ENCODE measurements at regions not wholly inside any gene's neighbourhood (a gene's known extent, or its start where the extent isn't known, plus 50 kb on each side); places are given as distances from the start of the nearest gene placed in this dataset.

DNA sequence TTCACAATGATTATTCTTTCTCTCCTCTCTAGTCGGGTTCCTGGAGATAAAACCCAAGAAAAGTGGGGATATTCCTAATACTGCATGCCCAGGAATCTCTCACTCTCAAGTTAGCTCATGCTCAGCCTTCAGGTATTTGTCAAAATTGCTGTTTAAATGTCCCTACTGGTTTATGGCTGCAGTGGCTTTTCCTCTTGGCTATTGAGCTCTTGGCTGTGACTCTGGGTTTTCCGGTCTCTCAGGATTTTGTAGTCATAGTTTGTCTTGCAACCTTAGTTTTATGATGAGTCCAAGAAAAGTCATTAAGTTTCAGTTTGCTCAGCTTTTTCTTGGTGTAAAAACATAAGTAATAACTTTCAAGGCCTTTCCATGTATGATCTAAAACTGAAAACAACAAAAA is 820.7 kb upstream of the HS6ST1 start:
- DNase-seq = no peak

DNA sequence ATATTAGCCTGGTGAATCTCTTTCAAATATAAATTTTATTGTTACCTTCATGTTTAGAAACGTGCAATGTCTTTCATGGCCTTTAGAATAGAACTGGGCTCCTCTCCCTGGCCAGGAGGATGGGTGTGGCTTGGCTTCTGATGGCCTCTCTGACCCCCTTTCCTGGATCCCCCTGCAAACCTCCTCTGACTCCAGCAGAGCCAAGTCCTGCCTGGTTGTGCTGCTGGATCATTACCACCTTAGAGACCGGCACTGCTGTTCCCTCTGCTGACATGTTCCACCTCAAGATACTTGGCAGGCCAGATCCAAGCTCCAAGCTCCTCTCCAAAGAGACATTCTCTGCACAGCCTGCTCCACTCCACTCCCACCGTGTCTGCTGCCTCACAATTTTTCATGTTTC is 823.8 kb upstream of the HS6ST1 start:
- DNase-seq = no peak

DNA sequence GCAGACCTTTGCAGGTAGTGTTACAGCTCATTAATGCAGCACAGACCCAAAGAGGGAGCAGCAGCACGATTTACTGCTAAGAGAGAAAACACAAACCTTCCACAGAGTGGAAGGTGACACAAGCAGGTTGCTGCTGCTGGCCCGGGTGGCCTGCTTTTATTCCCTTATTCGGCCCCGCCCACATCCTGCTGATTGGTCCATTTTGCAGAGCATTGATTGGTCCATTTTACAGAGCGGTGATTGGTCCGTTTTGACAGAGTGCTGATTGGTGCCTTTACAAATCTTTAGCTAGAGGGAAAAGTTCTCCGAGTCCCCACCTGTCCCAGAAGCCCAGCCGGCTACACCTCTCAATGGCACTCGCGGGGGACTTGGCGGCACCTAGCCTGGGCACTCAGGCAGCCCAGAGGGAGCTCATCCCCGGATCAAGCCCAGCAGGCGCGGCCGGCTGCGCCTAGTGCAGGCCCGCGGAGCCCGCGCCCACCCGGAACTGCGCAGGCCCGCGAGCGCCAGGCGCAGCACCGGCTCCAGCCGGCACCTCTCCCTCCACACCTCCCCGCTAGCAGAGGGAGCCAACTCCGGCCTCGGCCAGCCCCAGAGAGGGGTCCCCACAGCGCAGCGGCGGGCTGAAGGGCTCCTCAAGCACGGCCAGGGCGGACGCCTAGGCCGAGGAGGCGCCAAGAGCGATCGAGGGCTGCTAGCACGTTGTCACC is 825.6 kb upstream of the HS6ST1 start:
- no peak for DNase-seq

DNA sequence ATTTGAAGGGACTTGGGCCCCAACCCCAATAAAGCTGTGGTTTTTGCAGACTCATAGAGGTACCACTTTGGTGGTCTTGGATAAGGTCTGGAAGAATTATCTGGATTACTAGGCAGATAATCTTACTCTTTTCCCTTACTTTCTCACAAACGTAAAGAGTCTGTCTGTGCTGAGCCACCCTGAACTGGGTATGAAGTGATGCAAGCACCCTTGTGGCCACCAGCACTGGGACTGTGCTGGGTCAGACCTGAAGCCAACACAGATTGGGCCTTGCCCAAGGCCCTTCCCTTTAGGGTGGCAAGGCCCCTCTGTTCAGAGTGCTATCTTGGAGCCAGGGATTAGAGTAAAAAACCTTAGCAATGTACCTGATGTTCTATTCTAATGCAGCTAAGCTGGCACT is 827.0 kb upstream of the RAB6C start:
- no peak for DNase-seq

DNA sequence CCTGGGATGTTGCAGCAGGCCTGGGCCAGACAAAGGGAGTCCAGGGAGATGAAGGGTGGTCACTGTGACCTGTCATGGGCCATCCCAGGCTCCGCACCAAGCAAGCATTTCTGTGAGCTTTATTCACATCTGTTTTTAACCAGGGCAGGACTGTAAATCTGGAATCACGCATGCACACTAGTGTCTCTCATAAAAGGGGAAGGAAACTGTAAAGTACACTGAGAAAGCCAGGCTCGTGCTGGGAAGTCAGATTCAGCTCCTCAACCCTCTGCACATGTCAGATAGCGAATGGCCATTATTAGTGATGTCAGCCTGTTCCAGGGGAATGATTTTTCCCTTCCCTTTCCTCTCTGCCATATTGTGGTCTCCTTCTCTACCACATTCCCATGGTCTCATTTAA is 818.6 kb upstream of the RAB6C start:
- no peak for DNase-seq

DNA sequence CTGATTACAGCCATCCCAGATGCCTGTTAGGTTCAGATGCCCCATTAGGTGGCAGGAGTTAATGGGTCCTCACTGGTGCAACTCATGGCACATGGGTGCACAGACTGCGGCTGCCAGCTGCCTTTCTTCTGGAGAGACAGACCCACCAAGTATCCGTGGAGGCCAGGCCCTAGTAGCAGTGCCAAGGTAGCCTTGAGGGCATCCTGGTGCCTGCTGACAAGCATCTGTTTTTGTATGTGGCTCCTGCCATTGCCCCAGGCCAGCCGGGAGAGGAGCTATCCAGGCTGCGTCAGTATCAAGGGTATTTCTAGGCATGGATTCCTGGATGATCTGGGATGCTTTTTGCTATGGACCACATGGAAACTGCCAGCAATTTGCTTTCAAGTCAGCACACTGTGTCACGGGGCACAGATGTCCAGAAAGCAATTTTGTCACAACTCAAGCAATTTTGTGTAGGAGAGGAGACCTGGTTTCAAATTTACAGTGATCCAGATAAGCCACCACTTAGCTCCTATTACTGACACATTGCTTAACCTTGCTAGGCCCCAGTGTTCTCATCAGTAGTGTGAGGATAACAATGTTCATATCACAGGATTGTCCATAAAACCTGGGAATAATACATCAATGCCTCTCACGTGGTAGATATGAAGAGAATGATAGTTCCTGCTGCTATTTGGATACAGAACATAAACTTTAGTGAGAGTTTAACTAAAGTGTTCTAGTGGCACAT is 815.1 kb upstream of the RAB6C start:
- DNase-seq = no peak

DNA sequence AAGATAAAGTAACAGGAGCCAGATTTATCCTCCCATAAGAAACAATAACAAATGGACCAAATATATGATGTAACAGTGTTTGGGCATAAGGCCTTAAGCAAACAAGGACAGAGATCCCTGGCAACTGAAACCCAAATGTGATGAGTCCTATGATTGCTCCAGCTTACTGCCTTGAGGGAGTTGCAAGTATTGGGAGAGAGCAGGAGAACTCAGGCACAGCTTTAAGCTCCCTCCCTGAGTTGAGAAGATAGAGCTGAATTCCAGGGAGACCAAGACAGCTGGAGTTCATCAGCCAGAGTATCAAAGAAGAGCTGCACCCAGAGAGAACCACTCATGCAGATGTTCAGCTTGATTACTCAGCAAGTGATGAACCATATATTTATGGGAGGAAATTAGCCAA is 814.5 kb upstream of the RAB6C start:
- DNase-seq = no peak

DNA sequence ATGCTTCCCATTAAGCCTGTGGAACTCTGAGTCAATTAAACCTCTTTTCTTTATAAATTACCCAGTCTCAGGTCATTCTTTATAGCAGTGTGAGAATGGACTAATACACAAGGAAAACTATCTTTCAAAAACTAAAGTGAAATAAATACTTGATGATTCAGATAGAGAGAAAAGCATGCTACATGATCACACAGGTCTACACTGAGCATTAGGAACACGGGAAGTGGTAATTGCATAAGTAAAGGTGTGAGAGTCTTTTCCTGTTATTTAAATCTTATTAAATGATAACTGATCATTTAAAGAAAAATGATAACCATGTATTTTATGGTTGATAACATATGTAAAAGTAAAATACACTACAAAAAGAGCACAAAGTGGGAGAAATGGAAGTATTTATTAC is 812.0 kb upstream of the RAB6C start:
- DNase-seq = no peak

DNA sequence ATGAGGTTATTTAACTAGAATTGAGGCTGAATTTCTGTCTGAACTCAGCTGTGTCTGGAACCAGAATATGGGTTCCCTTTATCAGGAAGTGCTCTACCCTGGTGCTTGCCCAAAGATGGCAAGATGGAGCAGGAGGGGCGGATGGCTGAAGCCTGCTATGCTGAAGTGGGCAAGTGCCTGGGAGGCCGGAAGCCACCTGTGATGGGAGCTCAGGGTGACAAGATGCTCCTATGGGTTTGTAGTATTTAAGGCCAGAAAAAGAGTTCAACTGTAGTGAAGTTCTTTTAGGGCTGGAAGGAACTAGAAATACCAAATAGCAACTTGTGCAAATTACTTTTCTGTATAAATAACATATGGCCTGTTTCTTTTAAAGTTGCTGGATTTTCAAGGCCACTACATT is 808.9 kb upstream of the RAB6C start:
- DNase-seq = no peak

DNA sequence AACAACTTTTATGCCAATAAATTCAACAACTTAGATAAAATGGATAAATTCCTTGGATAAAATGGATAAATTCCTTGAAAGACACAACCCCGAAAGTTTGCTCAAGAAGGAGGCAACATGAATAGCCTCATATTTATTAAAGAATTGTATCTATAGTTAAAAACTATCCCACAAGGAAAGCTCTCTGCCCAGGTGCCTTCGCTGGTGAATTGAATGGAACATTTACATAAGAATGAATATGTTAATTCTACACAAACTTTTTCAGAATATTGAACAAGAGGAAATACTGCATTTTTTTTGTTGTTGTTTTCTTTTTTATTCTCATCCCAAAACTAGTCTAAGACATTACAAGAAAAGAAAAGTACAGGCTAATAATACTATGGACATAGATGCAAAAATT is 805.3 kb upstream of the RAB6C start:
- no peak for DNase-seq

DNA sequence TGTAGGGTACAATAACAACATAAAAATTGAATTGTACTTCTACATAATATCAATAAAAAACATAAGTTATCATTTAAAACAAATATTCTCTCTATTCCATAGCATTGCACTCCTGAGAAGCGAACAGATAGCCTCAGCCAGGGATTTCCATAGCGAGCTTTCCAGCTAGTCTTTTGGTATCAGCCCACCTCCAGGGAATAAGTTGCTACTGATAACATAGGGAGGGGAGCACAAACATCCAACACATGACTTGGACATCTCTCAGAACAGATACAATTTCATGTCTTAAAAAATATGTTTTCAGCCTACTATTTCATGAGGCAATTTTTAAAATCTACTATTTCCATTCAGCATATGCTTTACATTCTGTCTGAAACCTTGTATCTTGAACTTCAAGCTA is 804.4 kb upstream of the RAB6C start:
- no peak for DNase-seq

DNA sequence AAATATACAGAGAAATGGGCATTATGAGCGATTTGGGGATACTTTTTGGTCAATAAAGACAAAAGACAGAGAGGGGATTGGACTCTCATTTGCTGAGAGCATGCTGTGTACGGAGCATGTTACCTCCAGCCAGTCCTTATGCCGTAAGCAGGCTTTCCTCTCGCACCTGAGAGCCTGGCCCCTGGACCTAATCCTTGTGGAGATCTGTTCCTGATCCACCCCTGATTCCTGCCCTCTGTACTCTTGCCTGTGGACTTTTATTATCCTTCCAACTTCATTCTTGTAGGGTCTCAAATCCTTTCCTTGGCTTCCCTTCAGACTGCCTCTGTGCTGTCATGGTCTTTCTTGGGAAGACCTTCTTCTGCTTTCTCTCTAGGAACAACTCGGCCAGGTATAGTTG is 803.1 kb upstream of the RAB6C start:
- no peak for DNase-seq

DNA sequence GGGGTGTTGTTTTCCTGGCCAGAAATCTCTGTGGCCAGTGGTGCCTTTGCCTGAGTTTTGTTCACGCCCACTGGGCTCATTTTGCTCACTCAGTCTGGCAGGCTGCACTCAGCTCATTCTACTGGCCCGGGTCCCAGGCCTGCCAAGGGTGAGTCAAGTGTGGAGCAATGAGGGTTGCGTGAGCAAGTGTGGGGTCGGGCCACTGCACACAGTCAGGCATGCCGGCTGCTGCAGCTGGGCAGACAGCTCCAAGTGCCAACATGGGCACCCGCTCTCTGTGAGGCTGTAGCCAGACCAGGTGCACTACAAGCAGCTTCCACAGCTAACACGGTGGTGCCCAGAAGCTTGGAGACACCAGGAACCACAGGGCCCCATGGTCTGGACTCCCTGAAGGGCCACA is 801.1 kb upstream of the RAB6C start:
- DNase-seq = no peak

DNA sequence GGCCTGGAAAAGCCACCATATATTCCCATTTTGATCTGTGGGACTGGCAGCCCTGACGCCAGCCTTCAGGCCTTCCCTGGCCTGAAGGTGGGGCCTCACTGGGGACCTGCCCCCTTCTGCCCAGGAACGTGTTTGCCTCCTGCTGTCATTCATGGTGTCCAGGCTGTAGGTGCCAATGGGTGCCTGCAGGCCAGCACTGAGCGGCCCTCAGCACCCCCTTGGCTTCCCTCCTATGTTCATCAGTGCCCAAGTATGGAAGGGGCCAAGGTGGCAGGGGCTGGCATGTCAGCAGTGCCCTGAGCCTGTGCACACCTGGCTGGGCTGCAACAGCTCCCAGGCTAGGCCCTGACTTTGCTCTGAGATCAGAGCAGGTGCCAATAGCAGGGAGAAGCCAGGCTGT is 800.3 kb upstream of the RAB6C start:
- DNase-seq = no peak

DNA sequence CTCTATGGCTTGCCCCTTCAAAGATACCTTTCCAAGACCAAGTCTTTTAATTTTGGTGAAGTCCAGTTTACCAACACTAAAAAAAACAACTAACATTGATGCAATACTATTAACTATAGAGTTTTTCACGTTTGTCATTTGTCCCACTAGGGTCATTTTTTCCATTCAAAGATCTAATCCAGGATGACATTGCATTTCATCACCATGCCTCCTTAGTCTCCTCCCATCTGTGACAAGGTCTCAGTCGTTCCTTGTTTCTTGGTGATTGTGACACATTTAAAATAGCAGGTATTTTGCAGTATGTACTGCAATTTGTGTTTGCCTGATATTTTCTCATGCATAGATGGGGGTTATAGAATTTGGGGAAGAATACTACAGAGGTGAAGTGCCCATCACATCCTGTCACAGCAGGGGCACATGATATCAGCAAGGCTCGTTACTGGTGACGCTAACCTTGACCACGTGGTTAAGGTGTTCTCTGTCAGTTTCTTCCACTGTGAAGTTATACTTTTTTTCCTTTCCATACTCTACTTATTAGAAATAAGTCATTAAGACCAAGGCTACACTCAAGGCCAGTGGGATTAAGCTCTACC is 799.2 kb upstream of the RAB6C start:
- no peak for DNase-seq

DNA sequence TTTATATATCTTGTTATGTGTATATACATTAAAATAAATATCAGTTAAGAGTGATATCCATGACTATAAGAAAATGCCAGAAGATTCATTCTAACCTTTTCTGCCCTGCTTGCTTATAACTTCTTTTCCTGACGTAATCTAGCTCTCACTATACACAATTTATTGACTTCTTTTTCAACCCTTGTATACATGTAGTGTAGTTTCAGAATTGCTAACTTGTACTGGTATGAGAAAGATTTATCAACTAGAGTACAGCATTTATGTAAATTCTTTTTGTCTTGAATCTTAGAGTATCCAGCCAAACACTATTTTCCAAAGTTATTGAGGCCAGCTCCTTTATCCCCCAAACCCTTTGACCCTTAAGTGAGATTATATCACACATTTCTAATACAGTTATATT is 798.0 kb upstream of the RAB6C start:
- no peak for DNase-seq

DNA sequence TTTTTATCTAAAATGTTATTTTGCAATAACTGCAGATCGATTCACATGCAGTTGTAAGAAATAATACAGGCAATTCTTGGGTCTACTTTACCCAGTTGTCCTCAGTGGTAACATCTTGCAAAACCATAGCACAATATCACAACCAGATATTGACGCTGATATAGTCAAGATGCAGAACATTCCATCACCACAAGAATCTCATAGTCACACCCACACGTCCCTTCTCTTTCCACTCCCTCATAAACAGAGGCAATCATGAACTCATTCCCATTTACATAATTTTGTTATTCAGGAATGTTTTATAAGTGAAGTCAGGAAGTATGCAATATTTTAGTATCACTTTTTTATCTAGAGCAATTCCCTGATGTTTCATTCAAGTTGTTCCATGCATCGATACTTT is 797.5 kb upstream of the RAB6C start:
- DNase-seq = no peak

DNA sequence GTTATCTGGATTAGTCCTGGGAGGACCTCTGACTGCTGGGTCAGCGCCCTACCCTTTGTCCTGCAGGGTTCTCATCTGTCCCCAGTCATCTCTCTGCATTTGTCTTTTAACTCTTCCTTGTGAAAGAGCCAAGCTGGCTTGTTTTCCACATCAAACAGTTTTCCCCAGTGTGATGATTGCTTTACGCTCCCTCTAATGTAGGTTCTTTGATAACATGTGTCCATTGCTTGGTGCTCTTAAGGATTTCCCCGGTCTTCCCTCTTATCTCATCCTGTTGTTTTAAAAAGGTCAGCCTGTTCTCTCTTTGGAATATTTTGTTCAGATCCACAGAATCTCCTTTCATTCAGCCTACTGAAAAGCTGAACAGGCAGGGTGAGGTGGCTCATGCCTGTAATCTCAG is 792.1 kb upstream of the RAB6C start:
- DNase-seq = no peak

DNA sequence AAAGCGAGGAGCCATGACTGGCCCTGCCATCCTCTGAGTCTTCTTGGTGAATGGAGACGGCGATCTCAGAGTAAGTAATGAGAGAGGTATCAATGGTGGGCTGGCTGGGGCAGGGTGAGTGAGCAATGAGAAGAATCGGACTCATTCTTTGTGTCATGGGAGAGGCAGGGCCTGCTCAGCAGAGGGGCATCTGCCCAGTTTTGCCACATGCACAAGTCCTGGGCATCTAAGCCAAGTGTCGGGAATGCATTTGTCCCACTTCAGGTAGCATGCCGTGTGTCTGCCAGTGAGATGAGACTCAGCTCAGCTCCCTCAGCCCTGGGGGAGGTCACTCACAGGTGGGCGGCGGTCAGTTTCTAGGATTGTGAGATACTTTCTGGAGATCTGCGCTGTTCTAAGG is 791.0 kb upstream of the RAB6C start:
- no peak for DNase-seq

DNA sequence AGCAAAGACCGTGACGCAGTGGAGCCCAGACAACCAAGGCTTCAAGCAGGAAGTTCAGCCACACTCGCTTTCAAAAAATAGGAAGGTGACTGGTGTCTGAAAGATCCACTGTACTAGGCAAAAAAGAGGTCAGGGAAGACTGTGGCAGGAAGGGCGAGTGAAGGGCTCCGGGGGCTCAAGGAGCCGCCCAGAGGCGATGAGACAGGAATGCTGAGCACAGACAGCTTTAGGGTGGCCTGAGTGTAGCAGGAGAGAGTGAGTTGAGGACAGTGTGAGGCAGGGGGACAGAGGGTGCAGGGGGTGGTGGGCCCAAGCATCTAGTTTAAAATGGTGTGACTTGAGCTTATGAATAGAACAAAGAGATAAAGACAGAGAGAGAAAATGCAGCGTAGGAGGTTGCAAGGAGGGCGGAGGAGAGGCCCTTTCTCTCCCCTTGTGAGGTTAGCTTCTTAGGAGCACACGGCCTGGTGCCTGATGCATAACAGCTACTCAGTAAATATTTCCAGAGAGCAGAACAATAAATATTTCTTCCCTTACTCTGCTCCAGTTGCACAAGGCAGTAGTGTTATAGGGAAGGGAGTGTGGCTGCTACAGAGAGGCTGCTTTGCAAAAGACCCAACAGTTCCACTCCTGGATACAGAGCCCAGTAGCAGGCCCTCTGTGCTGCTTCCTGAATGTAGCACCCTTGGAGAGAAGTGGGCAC is 789.7 kb upstream of the RAB6C start:
- no peak for DNase-seq

DNA sequence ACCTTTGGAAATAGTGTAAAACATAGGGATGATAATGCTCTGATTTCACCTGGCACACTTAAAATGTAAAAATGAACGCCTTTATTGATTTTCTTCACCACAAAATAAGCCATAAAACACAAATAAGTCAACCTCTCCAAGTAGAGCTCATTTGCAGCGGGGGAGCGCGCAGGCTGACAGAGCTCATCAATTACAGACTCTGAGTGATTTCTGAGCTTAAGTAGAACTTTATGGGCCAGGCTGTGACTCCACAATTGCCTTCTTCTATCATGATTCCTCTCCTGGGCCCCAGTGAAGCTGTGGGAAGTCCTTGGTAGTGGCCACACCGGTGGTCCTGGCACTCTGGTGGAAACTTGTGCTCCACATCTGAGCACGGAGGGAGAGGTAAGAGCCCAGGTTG is 789.0 kb upstream of the RAB6C start:
- DNase-seq = no peak

DNA sequence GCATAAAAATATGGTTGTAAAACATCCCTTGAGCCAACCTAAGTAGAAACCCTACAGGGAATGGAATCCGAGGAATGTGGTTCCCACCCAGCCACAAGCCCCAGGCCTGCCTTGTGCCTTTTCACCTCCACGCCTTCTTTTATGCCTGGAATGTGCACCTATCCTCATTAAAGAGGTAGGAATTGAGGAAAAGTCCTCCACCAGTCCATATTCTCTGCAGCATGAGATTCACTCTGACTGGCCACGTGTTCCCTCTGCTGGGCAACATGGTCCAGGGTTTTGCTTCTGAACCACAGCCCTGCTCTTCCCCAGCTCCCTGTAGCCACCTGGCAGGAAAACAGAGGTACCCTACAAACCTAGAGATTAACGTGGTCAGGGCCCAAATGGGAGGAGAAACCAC is 787.9 kb upstream of the RAB6C start:
- no peak for DNase-seq

DNA sequence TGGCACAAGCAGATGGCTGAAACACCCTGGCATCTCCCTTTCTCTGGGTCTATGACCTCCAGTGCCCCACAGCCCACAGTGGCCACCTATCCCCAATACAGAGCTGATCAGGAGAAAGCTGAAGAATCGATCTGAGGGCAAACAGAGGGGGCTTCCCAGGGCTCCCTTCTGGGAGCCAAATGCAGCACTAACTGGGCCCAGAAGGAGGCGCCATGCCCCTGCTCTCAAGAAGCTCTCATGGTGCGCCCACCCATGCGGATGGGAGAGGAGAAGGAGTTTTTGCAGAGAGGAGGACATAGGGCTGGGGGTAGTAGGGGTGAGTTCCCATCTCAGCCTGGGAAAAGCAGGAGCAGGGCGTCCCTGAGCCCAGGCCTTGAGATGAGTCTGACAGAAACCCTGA is 787.3 kb upstream of the RAB6C start:
- DNase-seq = no peak

DNA sequence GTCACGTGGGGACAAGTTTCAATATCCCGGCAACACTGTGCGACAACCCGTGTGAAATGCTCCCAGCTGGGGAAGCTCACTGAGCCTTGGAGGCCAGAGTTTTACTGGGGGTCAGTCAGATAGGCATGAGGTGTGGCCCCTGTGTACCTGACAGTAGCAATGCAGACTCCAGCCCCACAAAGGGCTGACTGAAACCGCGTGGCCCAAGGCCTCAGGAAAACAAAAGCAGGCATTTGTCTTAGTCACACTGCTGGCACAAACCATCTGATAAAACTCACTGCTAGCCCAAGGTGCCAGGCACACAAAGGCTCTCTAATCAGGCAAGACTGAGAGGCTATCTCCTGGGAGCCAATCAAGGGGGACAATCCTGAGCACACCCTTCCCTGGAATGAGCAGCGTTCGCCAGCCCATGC is 786.6 kb upstream of the RAB6C start:
- no peak for DNase-seq

Data from CD4-positive, alpha-beta T cell treated with Interleukin-12 subunit alpha and Interleukin-12 subunit beta, for 1 hour (primary cell).